Heart right ventricle (tissue), 16 donors: ENCODE measurements at regions not wholly inside any gene's neighbourhood (a gene's known extent, or its start where the extent isn't known, plus 50 kb on each side); places are given as distances from the start of the nearest gene placed in this dataset.

ENCODE experiments used
- ATAC-seq, 8 donors: fragments of 200-7000 bp; cut with Tn5 transposase; one replicate each; pipeline ENCODE4 v1.9.1; 2020; ENCODE audit warnings: mild to moderate bottlenecking in 8 of 8, moderate library complexity in 8 of 8, moderate number of reproducible peaks in 1 of 8
- DNase-seq, 2 donors: peaks; one replicate each; pipeline ENCODE4 v3.0.0-alpha.2; 2020
- H3K27ac ChIP-seq, 10 donors: fragments of 200-600 bp; sonication (generic) in 2 of 10; one replicate each; pipeline versions ENCODE4 v1.5.0 to v1.8.0; 2020 to 2022; ENCODE audit warnings: mild to moderate bottlenecking in 3 of 10
- H3K27me3 ChIP-seq, 7 donors: fragments of 200-600 bp; one replicate each; pipeline ENCODE4 v1.8.0; 2021 to 2022; ENCODE audit warnings: mild to moderate bottlenecking in 2 of 7
- H3K36me3 ChIP-seq, 9 donors: fragments of 200-600 bp; sonication (generic) in 1 of 9; one replicate each; pipeline versions ENCODE4 v1.5.0 to v1.8.0; 2020 to 2022; ENCODE audit warnings: mild to moderate bottlenecking in 2 of 9
- H3K4me1 ChIP-seq, 9 donors: fragments of 200-600 bp; sonication (generic) in 1 of 9; one replicate each; pipeline versions ENCODE4 v1.5.0 to v1.8.0; 2020 to 2022; ENCODE audit warnings: mild to moderate bottlenecking in 4 of 9
- H3K4me3 ChIP-seq, 10 donors: fragments of 200-600 bp; sonication (generic) in 2 of 10; one replicate each; pipeline versions ENCODE4 v1.5.0 to v1.8.0; 2020 to 2022; ENCODE audit warnings: mild to moderate bottlenecking in 7 of 10, moderate library complexity in 2 of 10
- H3K9me3 ChIP-seq, 11 donors: fragments of 200-600 bp in 10 of 11; sonication (generic) in 2 of 11; one replicate each; pipeline versions ENCODE4 v1.5.0 to v1.8.0; 2013 to 2022; ENCODE audit warnings: mild to moderate bottlenecking in 2 of 11, control low read depth in 1 of 11, moderate library complexity in 1 of 11
- CTCF ChIP-seq, 9 donors: fragments of 200-600 bp; sonication (generic) in 2 of 9; IDR thresholded peaks; one replicate each; pipeline versions ENCODE4 v1.5.0 to v1.8.0; 2021 to 2022; ENCODE audit warnings: antibody characterized with exemption in 9 of 9, mild to moderate bottlenecking in 5 of 9, moderate library complexity in 1 of 9
- WGBS, 2 donors: extraction: QIAGEN DNeasy Blood & Tissue Kit; methylation state at CpG; one replicate each; pipeline ENCODE4 v1.1.7; 2013; ENCODE audit warnings: inconsistent platforms in 1 of 2; 5-methylcytosine and 5-hydroxymethylcytosine counted together
- intact Hi-C, 10 donors: fragments of 100-400 bp; cut with DNase I; formaldehyde crosslinking; loops; one replicate each; pipeline versions ENCODE4 v1.11.1 to v1.14.2; 2022
- donor health status: Arrhythmogenic right ventricular cardiomyopathy.
- donor health status: ischemic (EF 13 %, LVEDD 7.1; RV severe dilation, severe dysfunction).
- donor health status: healthy with polysubstance abuse.
- donor health status: DM: no; HTN: yes; CAD: no.
- donor health status: DM: no; HTN: no; CAD: no.
- donor health status: ischemic (EF 25% LVEDD 6.9; RV normal size, moderate dysfunction).
- donor health status: ischemic (EF 25% LVEDD 5.7; RV mildly dilated, moderate dysfunction).
- donor health status: healthy.
- donor health status: DM: yes; HTN: yes; CAD: no.
- donor health status: Ischemic cardiomyopathy.
- donor health status: ischemic (EF 35%, LVEDD 5.7; RV mildly dilated, moderate dysfunction).
- donor health status: nonischemic (EF 11% LVEDD 7.7; RV severe dilation, severe dysfunction).
- donor health status: DM: yes; HTN: yes; CAD: no.
- donor health status: PGD.
- donor health status: ischemic (EF 29% LVEDD 5.4; RV normal size, mild dysfunction).
- donor health status: nonischemic (EF 23%, LVEDD 6.1; RV moderate dilation, normal function).

- H3K36me3 ChIP-seq = no peaks in the 10 kb centered on the region
- H3K4me3 ChIP-seq = no peak overlapping the region
- H3K27ac ChIP-seq = no peak overlapping the region
- H3K4me1 ChIP-seq = peaks cover 0 to 10% (median 0%) of the 10 kb centered on the region in 9 donors
- TF ChIP-seq CTCF (IDR thresholded peaks at IDR 0.05) = no peak
- H3K9me3 ChIP-seq = peaks cover 0 to 50% (median 29%) of the 10 kb centered on the region in 11 donors
- 40% methylated on average over 4 of the region's 4 CpGs for WGBS, 2 donors
- ATAC-seq (no peak), DNase-seq (no peak)
- no peaks in the 10 kb centered on the region for H3K27me3 ChIP-seq
- intact Hi-C loops = no loop called here
Measured at GRCh38 chr11:104487046-104487806, 323.3 kb upstream of the PDGFD start.

- TF ChIP-seq CTCF (IDR thresholded peaks at IDR 0.05) = no peak
- intact Hi-C loops = no loop called here
- Histone ChIP-seq H3K9me3 (peaks cover 0 to 37% (median 16%) of the 10 kb centered on the region in 11 donors), H3K27me3 (no peaks in the 10 kb centered on the region), H3K4me3 (no peak overlapping the region), H3K4me1 (peaks cover 0 to 10% (median 0%) of the 10 kb centered on the region in 9 donors), H3K36me3 (no peaks in the 10 kb centered on the region), H3K27ac (no peak overlapping the region)
- no peak for ATAC-seq
- WGBS, 2 donors = 65 to 66% methylated on average over 4 of the region's 4 CpGs
- no peak for DNase-seq
Measured at GRCh38 chr11:104484804-104485554, 321.0 kb upstream of the PDGFD start.

DNA sequence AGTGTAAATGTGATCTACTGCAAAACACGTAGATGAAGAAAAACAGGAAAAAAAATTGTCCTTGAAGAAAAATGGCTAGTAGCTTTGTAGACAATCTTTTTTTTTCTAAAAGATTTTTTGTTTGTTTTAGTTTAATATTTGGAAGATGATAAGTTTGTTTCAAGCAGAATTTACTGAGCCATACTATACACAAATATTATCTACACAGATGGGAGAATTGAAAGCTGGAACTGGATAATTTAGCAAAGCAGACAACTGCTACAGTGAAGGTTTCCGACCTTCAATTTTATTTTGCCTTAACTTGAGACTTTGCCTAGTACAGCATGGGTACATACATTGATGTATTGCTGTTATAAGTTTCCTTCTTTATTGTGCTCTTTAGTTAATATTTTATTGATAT, 313.0 kb upstream of the PDGFD start:
- H3K36me3 ChIP-seq = no peaks in the 10 kb centered on the region
- WGBS, 2 donors = 82 to 95% methylated on average over 2 of the region's 2 CpGs
- H3K27me3 ChIP-seq = no peaks in the 10 kb centered on the region
- H3K9me3 ChIP-seq = peaks cover 0 to 7% (median 0%) of the 10 kb centered on the region in 11 donors
- no peak for TF ChIP-seq CTCF (IDR thresholded peaks at IDR 0.05)
- no peak overlapping the region for H3K27ac ChIP-seq
- no peaks in the 10 kb centered on the region for H3K4me1 ChIP-seq
- no peak overlapping the region for H3K4me3 ChIP-seq
- DNase-seq = no peak
- ATAC-seq = no peak
- intact Hi-C loops = no loop called here

DNA sequence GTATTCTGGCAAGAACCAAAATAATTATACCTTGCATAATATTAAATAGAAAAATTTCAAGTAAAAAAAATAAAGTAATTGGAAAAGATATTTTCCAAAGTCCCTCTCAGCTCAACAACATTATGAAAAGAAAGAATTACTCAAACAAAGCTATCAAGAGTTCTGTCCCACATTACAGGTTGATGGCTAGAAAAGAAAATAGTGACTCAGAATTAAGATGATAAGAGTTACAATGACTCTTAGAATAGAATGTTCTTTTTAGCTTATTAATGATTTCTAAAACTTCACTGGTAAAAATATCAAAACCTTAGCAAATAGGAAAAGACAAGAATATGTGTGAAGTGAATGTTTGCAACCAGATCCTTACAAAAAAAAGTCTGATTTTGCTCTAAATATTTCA, 312.5 kb upstream of the PDGFD start:
- no peak for ATAC-seq
- TF ChIP-seq CTCF (IDR thresholded peaks at IDR 0.05) = no peak
- Histone ChIP-seq H3K27ac (no peak overlapping the region), H3K9me3 (peaks cover 0 to 3% (median 0%) of the 10 kb centered on the region in 11 donors), H3K4me1 (no peaks in the 10 kb centered on the region), H3K36me3 (no peaks in the 10 kb centered on the region), H3K4me3 (no peak overlapping the region), H3K27me3 (no peaks in the 10 kb centered on the region)
- DNase-seq = no peak
- intact Hi-C loops = no loop called here
